Parathyroid adenoma (tissue), 2 donors: ENCODE measurements at regions not wholly inside any gene's neighbourhood (a gene's known extent, or its start where the extent isn't known, plus 50 kb on each side); places are given as distances from the start of the nearest gene placed in this dataset.

Source experiments
- H2AFZ ChIP-seq: fragments of 300-600 bp; sonication (generic); one replicate; pipeline ENCODE4 v1.7.0; 2017; ENCODE audit warnings: antibody characterized with exemption, mild to moderate bottlenecking
- H3K27ac ChIP-seq: fragments of 300-600 bp; sonication (generic); one replicate; pipeline ENCODE4 v1.7.0; 2017
- H3K27me3 ChIP-seq: fragments of 300-600 bp; sonication (generic); one replicate; pipeline ENCODE4 v1.7.0; 2017; ENCODE audit warnings: low read length; ENCODE audit not compliant: control insufficient read depth, insufficient read depth
- H3K36me3 ChIP-seq: fragments of 300-600 bp; sonication (generic); one replicate; pipeline ENCODE4 v1.7.0; 2017; ENCODE audit warnings: low read length; ENCODE audit not compliant: control insufficient read depth, insufficient read depth
- H3K4me1 ChIP-seq: fragments of 300-600 bp; sonication (generic); one replicate; pipeline ENCODE4 v1.7.0; 2017; ENCODE audit warnings: control low read depth
- H3K4me2 ChIP-seq: fragments of 300-600 bp; sonication (generic); one replicate; pipeline ENCODE4 v1.7.0; 2017; ENCODE audit warnings: low read length
- H3K4me3 ChIP-seq: fragments of 300-600 bp; sonication (generic); one replicate; pipeline ENCODE4 v1.7.0; 2017; ENCODE audit warnings: low read depth, low read length
- H3K79me2 ChIP-seq: fragments of 300-600 bp; sonication (generic); one replicate; pipeline ENCODE4 v1.7.0; 2017; ENCODE audit warnings: control low read depth
- H3K9ac ChIP-seq: fragments of 300-600 bp; sonication (generic); one replicate; pipeline ENCODE4 v1.7.0; 2017; ENCODE audit warnings: mild to moderate bottlenecking
- H3K9me3 ChIP-seq: fragments of 300-600 bp; sonication (generic); one replicate; pipeline ENCODE4 v1.7.0; 2017; ENCODE audit warnings: low read length; ENCODE audit not compliant: control insufficient read depth
- TF ChIP-seq, protein P1 (sequence below): fragments of 300-600 bp; sonication (generic); IDR thresholded peaks from one replicate; pipeline ENCODE4 v1.7.0; 2017; ENCODE audit warnings: antibody characterized with exemption, mild to moderate bottlenecking
- donor health status: primary hyperparathyroidism.

DNA sequence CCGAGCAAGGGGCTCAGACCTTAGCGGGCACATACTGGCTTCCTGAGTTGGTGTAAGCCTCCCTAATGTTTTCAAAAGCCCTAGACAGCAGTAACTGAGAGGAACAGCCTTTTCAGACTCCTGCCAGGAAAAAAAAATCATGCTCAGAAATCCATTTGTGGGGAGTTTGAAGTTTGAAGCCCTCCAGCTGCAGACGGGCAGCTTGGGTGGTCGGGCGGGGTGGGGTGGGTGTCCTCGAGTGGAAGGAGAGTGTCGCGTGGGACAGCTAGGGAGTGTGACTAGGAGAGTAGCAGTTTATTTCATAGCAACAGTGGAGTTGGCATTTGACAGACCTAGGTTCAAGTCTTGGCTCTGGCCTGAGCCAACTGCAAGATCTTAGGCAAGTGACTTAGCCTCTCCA lies 90.7 kb upstream of the PITX1 start:
- no peak overlapping the region for H2AFZ ChIP-seq
- H3K27ac ChIP-seq = no peak overlapping the region
- TF ChIP-seq, protein P1, sequence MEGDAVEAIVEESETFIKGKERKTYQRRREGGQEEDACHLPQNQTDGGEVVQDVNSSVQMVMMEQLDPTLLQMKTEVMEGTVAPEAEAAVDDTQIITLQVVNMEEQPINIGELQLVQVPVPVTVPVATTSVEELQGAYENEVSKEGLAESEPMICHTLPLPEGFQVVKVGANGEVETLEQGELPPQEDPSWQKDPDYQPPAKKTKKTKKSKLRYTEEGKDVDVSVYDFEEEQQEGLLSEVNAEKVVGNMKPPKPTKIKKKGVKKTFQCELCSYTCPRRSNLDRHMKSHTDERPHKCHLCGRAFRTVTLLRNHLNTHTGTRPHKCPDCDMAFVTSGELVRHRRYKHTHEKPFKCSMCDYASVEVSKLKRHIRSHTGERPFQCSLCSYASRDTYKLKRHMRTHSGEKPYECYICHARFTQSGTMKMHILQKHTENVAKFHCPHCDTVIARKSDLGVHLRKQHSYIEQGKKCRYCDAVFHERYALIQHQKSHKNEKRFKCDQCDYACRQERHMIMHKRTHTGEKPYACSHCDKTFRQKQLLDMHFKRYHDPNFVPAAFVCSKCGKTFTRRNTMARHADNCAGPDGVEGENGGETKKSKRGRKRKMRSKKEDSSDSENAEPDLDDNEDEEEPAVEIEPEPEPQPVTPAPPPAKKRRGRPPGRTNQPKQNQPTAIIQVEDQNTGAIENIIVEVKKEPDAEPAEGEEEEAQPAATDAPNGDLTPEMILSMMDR = no peak

DNA sequence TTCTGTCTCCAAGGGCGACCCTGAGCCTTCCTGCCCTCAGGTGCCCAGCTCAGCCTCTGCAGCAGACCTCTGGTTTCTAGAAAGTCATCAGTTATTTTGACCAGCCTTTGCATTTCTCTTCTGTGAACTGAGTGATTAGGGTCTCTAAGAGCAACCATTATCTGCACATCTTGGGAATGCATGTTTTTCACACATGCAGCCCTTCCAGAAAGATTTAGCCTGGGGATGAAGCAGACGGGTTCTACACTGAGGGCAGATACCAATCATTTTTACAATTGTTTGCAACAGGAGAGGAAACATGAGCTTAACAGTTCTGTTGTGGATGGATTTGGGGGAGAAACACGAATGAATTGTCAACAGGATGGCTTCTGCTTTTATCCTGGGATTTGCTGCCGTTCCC lies 90.1 kb upstream of the PITX1 start:
- Histone ChIP-seq H3K36me3 (no peaks in the 10 kb centered on the region), H3K27me3 (no peaks in the 10 kb centered on the region), H2AFZ (no peak overlapping the region), H3K9me3 (no peaks in the 10 kb centered on the region), H3K4me3 (no peak overlapping the region), H3K27ac (no peak overlapping the region), H3K9ac (no peak overlapping the region), H3K79me2 (no peaks in the 10 kb centered on the region), H3K4me2 (no peak overlapping the region), H3K4me1 (no peaks in the 10 kb centered on the region)
- TF ChIP-seq, protein P1 = no peak

More for the DNA sequence above, 90.7 kb upstream of the PITX1 start:
- Histone ChIP-seq H3K9ac (no peak overlapping the region), H3K4me2 (no peak overlapping the region), H3K36me3 (no peaks in the 10 kb centered on the region), H3K4me3 (no peak overlapping the region), H3K27me3 (no peaks in the 10 kb centered on the region), H3K9me3 (no peaks in the 10 kb centered on the region), H3K4me1 (no peaks in the 10 kb centered on the region), H3K79me2 (no peaks in the 10 kb centered on the region)

DNA sequence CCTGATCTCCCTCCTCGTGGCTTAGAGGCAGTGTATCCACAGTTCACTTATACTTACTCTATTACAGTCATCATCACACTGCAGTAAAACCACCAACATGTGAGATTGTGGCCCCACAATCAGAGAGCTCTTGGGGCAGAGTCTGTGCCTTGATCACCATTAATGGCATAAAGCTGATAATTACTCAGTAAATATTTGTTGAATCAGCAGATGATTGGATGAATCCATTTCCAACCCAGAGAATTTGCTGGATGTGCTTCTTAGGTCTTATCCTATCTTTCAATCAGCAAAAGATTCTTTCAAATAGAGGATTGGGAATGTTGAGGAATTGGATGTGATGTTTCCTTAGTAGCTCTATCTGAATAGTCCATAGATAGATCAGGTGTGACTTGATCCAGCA lies 88.8 kb upstream of the PITX1 start:
- Histone ChIP-seq H3K4me3 (no peak overlapping the region), H3K4me2 (no peak overlapping the region), H3K79me2 (no peaks in the 10 kb centered on the region), H3K9me3 (no peaks in the 10 kb centered on the region), H3K36me3 (no peaks in the 10 kb centered on the region), H3K9ac (no peak overlapping the region), H3K27me3 (no peaks in the 10 kb centered on the region), H3K4me1 (no peaks in the 10 kb centered on the region), H2AFZ (no peak overlapping the region), H3K27ac (no peak overlapping the region)
- TF ChIP-seq, protein P1 = no peak

DNA sequence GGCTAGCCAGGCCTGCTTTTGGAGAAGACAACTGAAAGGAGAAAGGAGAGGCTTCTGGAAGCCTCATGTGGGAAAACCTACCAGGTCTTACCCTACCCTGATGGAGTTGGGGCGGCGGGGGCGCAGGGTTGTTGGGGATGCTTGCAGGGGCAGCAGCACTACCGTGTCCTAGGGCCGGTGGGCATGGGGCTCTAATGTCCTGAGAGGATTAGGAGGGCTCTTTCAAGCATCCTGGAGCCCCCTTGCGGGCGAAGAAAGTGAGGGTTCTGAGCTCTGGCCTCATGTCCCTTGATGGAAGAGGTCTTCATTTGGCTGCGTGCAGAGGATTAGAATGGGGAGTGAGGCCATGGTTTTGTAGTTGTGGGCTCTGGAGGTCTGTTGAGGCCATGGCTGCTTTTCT lies 86.9 kb upstream of the PITX1 start:
- H3K36me3 ChIP-seq = no peaks in the 10 kb centered on the region
- H3K4me2 ChIP-seq = no peak overlapping the region
- TF ChIP-seq, protein P1 = no peak
- H3K4me3 ChIP-seq = no peak overlapping the region
- no peaks in the 10 kb centered on the region for H3K4me1 ChIP-seq
- no peak overlapping the region for H3K9ac ChIP-seq
- no peaks in the 10 kb centered on the region for H3K79me2 ChIP-seq
- H3K27me3 ChIP-seq = no peaks in the 10 kb centered on the region
- H3K27ac ChIP-seq = no peak overlapping the region
- H3K9me3 ChIP-seq = no peaks in the 10 kb centered on the region
- H2AFZ ChIP-seq = no peak overlapping the region

DNA sequence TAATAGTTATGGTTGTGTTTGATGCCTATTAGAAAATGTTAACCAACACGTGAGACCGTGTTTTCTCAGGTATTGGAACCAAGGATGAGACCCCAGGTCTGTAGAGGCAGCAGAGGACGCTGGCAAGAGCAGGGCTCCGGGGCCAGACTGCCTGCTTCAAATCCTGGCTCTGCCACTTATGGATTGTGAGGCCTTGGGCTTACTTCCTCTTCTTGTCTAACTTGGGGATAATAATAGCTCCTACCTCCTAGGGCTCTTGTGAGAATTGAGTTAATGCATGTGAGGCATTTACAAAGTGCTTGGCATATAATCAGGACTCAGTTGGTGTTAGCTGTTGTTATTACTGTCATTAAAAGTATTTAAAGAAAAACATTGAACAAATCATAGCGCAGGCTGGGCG lies 85.5 kb upstream of the PITX1 start:
- Histone ChIP-seq H3K4me2 (no peak overlapping the region), H3K27ac (no peak overlapping the region), H3K9me3 (no peaks in the 10 kb centered on the region), H3K9ac (no peak overlapping the region), H3K79me2 (no peaks in the 10 kb centered on the region), H3K36me3 (no peaks in the 10 kb centered on the region), H2AFZ (no peak overlapping the region), H3K4me3 (no peak overlapping the region), H3K27me3 (no peaks in the 10 kb centered on the region), H3K4me1 (no peaks in the 10 kb centered on the region)
- TF ChIP-seq, protein P1 = no peak
